CD4-positive, alpha-beta T cell treated with Interleukin-17A for 4 hours (primary cell): ENCODE measurements at regions not wholly inside any gene's neighbourhood (a gene's known extent, or its start where the extent isn't known, plus 50 kb on each side); places are given as distances from the start of the nearest gene placed in this dataset.

Experiments
- DNase-seq: peaks from one replicate; pipeline ENCODE4 v3.0.0-alpha.2; 2020; ENCODE audit warnings: mixed read lengths

GRCh38 chr4:137198791-137199190, 333.5 kb downstream of the PCDH18 start:
- DNase-seq, result no peak

GRCh38 chr4:137194670-137195069, 337.6 kb downstream of the PCDH18 start:
- DNase-seq, result no peak

- no peak for DNase-seq
Observed at GRCh38 chr4:137193564-137193963, 338.7 kb downstream of the PCDH18 start.

- no peak for DNase-seq
Observed at GRCh38 chr4:137181293-137181899, 350.9 kb downstream of the PCDH18 start.

- no peak for DNase-seq
Observed at GRCh38 chr4:137180349-137180748, 351.9 kb downstream of the PCDH18 start.

- DNase-seq, result no peak
Observed at GRCh38 chr4:137156807-137157206, 375.5 kb downstream of the PCDH18 start.

GRCh38 chr4:137156054-137156453, 376.2 kb downstream of the PCDH18 start:
- DNase-seq, result no peak

- no peak for DNase-seq
Observed at GRCh38 chr4:137131201-137131600, 401.1 kb downstream of the PCDH18 start.

- no peak for DNase-seq
Observed at GRCh38 chr4:137129845-137130244, 402.4 kb downstream of the PCDH18 start.

- no peak for DNase-seq
Observed at GRCh38 chr4:137129441-137129840, 402.9 kb downstream of the PCDH18 start.

GRCh38 chr4:137125011-137125410, 407.3 kb downstream of the PCDH18 start:
- no peak for DNase-seq

- no peak for DNase-seq
Observed at GRCh38 chr4:137124278-137124932, 407.9 kb downstream of the PCDH18 start.

- no peak for DNase-seq
Observed at GRCh38 chr4:137122876-137123275, 409.4 kb downstream of the PCDH18 start.

- no peak for DNase-seq
Observed at GRCh38 chr4:137116144-137116543, 416.1 kb downstream of the PCDH18 start.

GRCh38 chr4:137106733-137107132, 425.6 kb downstream of the PCDH18 start:
- DNase-seq, result no peak

GRCh38 chr4:137106287-137106686, 426.0 kb downstream of the PCDH18 start:
- DNase-seq, result no peak

- DNase-seq, result no peak
Observed at GRCh38 chr4:137090951-137091350, 441.3 kb downstream of the PCDH18 start.

- DNase-seq, result no peak
Observed at GRCh38 chr4:137083571-137084135, 448.6 kb downstream of the PCDH18 start.

GRCh38 chr4:137082061-137082460, 450.2 kb downstream of the PCDH18 start:
- no peak for DNase-seq

- no peak for DNase-seq
Observed at GRCh38 chr4:137076908-137077307, 455.4 kb downstream of the PCDH18 start.

GRCh38 chr4:137075586-137075985, 456.7 kb downstream of the PCDH18 start:
- no peak for DNase-seq

GRCh38 chr4:137070614-137071013, 461.7 kb downstream of the PCDH18 start:
- no peak for DNase-seq

- DNase-seq, result no peak
Observed at GRCh38 chr4:137069473-137069872, 462.8 kb downstream of the PCDH18 start.

GRCh38 chr4:137067735-137068134, 464.6 kb downstream of the PCDH18 start:
- DNase-seq, result no peak

- DNase-seq, result no peak
Observed at GRCh38 chr4:137065311-137065710, 467.0 kb downstream of the PCDH18 start.
